Loucy (cell line): ENCODE measurements at regions not wholly inside any gene's neighbourhood (a gene's known extent, or its start where the extent isn't known, plus 50 kb on each side); places are given as distances from the start of the nearest gene placed in this dataset.

Experiments used
- H2AFZ ChIP-seq: fragments of 200-600 bp; sonication (generic); 2 replicates; pipeline ENCODE4 v1.6.0; 2016; ENCODE audit warnings: antibody characterized with exemption, mild to moderate bottlenecking, low read length, moderate library complexity
- H3F3A ChIP-seq: fragments of 200-600 bp; 2 replicates; pipeline ENCODE4 v1.6.0; 2016; ENCODE audit warnings: antibody characterized with exemption, low read depth, mild to moderate bottlenecking
- H3K27me3 ChIP-seq: fragments of 200-600 bp; sonication (generic); 2 replicates; pipeline ENCODE4 v1.6.1; 2014; ENCODE audit warnings: low read length, mild to moderate bottlenecking; ENCODE audit not compliant: insufficient read depth, poor library complexity, severe bottlenecking
- H3K36me3 ChIP-seq: fragments of 200-600 bp; sonication (generic); 2 replicates; pipeline ENCODE4 v1.6.1; 2016; ENCODE audit warnings: low read length; ENCODE audit not compliant: insufficient read depth
- H3K4me1 ChIP-seq: fragments of 200-600 bp; sonication (generic); 2 replicates; pipeline ENCODE4 v1.5.1; 2014; ENCODE audit warnings: low read length, mild to moderate bottlenecking; ENCODE audit not compliant: insufficient read depth, poor library complexity, severe bottlenecking
- H3K4me2 ChIP-seq: fragments of 200-600 bp; sonication (generic); 2 replicates; pipeline ENCODE4 v1.6.0; 2014; ENCODE audit warnings: antibody characterized with exemption, low read length, low read depth, mild to moderate bottlenecking; ENCODE audit not compliant: poor library complexity, severe bottlenecking
- H3K4me3 ChIP-seq: fragments of 200-600 bp; sonication (generic); 2 replicates; pipeline ENCODE4 v1.5.1; 2014; ENCODE audit warnings: low read length, mild to moderate bottlenecking, mixed read lengths; ENCODE audit not compliant: poor library complexity, severe bottlenecking
- H3K79me2 ChIP-seq: fragments of 200-600 bp; sonication (generic); 2 replicates; pipeline ENCODE4 v1.6.1; 2014; ENCODE audit warnings: low read length; ENCODE audit not compliant: insufficient read depth
- H3K9ac ChIP-seq: fragments of 200-600 bp; sonication (generic); 2 replicates; pipeline ENCODE4 v1.6.0; 2014; ENCODE audit warnings: mild to moderate bottlenecking, low read depth, low read length, moderate library complexity; ENCODE audit not compliant: poor library complexity, severe bottlenecking
- H3K9me2 ChIP-seq: fragments of 200-600 bp; sonication (generic); replicated peaks from 2 replicates; pipeline ENCODE4 v1.6.1; 2016; ENCODE audit warnings: low read depth, low read length, mixed read lengths
- H3K9me3 ChIP-seq: fragments of 200-600 bp; sonication (generic); 2 replicates; pipeline ENCODE4 v1.6.1; 2014; ENCODE audit warnings: mild to moderate bottlenecking, antibody characterized with exemption, low read length, low read depth; ENCODE audit not compliant: insufficient read depth
- H4K20me1 ChIP-seq: fragments of 200-600 bp; sonication (generic); 2 replicates; pipeline ENCODE4 v1.6.0; 2014; ENCODE audit warnings: antibody characterized with exemption, low read length, mild to moderate bottlenecking; ENCODE audit not compliant: insufficient read depth, poor library complexity, severe bottlenecking
- EZH2phosphoT487 ChIP-seq: fragments of 200-600 bp; IDR thresholded peaks from 2 replicates; pipeline ENCODE4 v1.6.1; 2018; ENCODE audit warnings: antibody characterized with exemption, mild to moderate bottlenecking, moderate library complexity, borderline replicate concordance
- TF ChIP-seq, protein P1 (sequence below): fragments of 200-600 bp; sonication (generic); conservative IDR thresholded peaks from 2 replicates; pipeline ENCODE4 v1.5.1; 2014; ENCODE audit warnings: mild to moderate bottlenecking, antibody characterized with exemption, low read length

DNA sequence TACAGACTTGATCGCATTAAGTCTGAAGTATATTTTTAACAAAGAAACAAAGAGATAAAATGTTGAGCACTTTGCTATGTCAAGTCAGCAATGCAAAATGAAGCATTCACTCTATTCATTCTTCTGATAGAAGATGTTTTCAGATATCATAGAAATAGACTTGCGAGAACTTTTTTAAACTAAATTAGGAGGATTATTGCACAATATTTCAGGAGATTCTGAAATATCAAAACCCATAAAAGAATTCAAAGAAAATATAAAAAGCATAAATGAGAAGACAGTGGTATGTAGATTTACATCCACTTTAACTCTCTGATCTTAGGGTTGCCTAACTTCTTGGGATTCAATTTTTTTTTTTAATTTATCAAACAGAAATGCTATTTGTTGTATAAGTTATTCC is 81.1 kb upstream of the PABPC4L start:
- H2AFZ ChIP-seq, result no peak overlapping the region
- H3F3A ChIP-seq, result no peaks in the 10 kb centered on the region
- no peak overlapping the region for H3K4me3 ChIP-seq
- no peaks in the 10 kb centered on the region for H3K9me2 ChIP-seq
- H4K20me1 ChIP-seq, result no peaks in the 10 kb centered on the region
- H3K79me2 ChIP-seq, result no peaks in the 10 kb centered on the region
- no peak overlapping the region for H3K9ac ChIP-seq
- no peaks in the 10 kb centered on the region for H3K36me3 ChIP-seq
- no peak for TF ChIP-seq EZH2phosphoT487
- TF ChIP-seq, protein P1, sequence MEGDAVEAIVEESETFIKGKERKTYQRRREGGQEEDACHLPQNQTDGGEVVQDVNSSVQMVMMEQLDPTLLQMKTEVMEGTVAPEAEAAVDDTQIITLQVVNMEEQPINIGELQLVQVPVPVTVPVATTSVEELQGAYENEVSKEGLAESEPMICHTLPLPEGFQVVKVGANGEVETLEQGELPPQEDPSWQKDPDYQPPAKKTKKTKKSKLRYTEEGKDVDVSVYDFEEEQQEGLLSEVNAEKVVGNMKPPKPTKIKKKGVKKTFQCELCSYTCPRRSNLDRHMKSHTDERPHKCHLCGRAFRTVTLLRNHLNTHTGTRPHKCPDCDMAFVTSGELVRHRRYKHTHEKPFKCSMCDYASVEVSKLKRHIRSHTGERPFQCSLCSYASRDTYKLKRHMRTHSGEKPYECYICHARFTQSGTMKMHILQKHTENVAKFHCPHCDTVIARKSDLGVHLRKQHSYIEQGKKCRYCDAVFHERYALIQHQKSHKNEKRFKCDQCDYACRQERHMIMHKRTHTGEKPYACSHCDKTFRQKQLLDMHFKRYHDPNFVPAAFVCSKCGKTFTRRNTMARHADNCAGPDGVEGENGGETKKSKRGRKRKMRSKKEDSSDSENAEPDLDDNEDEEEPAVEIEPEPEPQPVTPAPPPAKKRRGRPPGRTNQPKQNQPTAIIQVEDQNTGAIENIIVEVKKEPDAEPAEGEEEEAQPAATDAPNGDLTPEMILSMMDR, result no peak
- H3K4me2 ChIP-seq, result no peak overlapping the region
- H3K9me3 ChIP-seq, result no peaks in the 10 kb centered on the region
- H3K4me1 ChIP-seq, result no peaks in the 10 kb centered on the region
- no peaks in the 10 kb centered on the region for H3K27me3 ChIP-seq

DNA sequence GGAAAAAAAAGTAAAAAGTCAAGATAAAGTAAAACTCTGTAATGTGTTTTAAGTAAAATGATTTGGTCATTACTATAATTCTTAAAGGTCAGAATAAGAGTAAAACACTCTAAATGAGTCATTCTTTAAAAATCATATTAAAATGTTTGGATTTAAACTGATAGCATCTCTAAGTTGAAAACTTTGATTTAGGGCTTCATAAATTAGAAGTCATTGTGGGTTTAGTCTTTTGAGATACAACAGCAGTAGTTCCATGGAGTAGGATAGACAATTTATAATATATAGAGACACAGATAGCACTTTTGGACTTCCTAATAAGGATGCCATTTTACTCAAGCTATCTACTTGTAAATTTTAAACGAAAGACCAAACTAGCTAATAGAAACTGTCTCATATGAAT is 77.1 kb upstream of the PABPC4L start:
- no peaks in the 10 kb centered on the region for H3K36me3 ChIP-seq
- H3K4me2 ChIP-seq, result no peak overlapping the region
- no peak overlapping the region for H3K4me3 ChIP-seq
- H3K9ac ChIP-seq, result no peak overlapping the region
- H3K79me2 ChIP-seq, result no peaks in the 10 kb centered on the region
- H3F3A ChIP-seq, result no peaks in the 10 kb centered on the region
- H3K27me3 ChIP-seq, result no peaks in the 10 kb centered on the region
- TF ChIP-seq, protein P1, result no peak
- no peak for TF ChIP-seq EZH2phosphoT487
- H4K20me1 ChIP-seq, result no peaks in the 10 kb centered on the region
- H3K9me2 ChIP-seq, result no peaks in the 10 kb centered on the region
- no peak overlapping the region for H2AFZ ChIP-seq
- H3K4me1 ChIP-seq, result no peaks in the 10 kb centered on the region
- H3K9me3 ChIP-seq, result no peaks in the 10 kb centered on the region

DNA sequence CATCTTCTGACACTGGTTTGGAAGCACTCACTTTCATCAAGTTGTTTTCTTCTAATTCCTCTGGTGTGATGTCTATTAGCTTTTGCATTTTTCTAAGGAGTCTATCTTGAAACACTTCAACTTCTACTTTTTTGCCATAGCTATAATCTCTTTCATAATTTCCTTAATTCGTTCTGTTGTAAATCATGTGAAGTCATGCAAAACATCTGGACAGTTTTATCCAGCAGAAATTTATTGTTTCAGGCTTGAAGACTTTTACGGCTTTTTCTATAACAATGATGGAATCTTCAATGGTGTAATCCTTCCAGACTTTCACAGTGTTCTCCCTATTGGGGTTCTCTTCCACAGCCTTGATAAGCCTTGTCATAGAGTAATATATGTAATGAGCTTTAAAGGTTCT is 74.9 kb upstream of the PABPC4L start:
- Histone ChIP-seq H2AFZ (no peak overlapping the region), H3K4me3 (no peak overlapping the region), H3K4me1 (no peaks in the 10 kb centered on the region), H3K9me2 (no peaks in the 10 kb centered on the region), H3K4me2 (no peak overlapping the region), H3F3A (no peaks in the 10 kb centered on the region), H3K9me3 (no peaks in the 10 kb centered on the region), H3K27me3 (no peaks in the 10 kb centered on the region), H3K79me2 (no peaks in the 10 kb centered on the region), H3K36me3 (no peaks in the 10 kb centered on the region), H3K9ac (no peak overlapping the region), H4K20me1 (no peaks in the 10 kb centered on the region)
- TF ChIP-seq, protein P1, result no peak
- no peak for TF ChIP-seq EZH2phosphoT487
